ENCODE measurements at regions not wholly inside any gene's neighbourhood (a gene's known extent, or its start where the extent isn't known, plus 50 kb on each side); places are given as distances from the start of the nearest gene placed in this dataset.

GRCh38 chr2:23066686-23067085, 318.3 kb upstream of the KLHL29 start:
- TF ChIP-seq CTCF (IDR thresholded peaks at IDR 0.05) (no peak), POLR2AphosphoS5 (IDR thresholded peaks at IDR 0.05; ENCODE audit: insufficient read depth in 1 of 2, low read depth in 1 of 2) (no peak)

All from vagina (tissue), 2 donors.